GM19351 (cell line): ENCODE measurements at regions not wholly inside any gene's neighbourhood (a gene's known extent, or its start where the extent isn't known, plus 50 kb on each side); places are given as distances from the start of the nearest gene placed in this dataset.
"Not testable (repeated sequence)": the region's sequence is repeated elsewhere in the genome, so short reads cannot be mapped to it uniquely, and the experiment has no call there.

ENCODE experiments used
- ATAC-seq: cut with Tn5 transposase; IDR thresholded peaks from one replicate; pipeline ENCODE4 v1.9.1; 2021; ENCODE audit warnings: mild to moderate bottlenecking, moderate library complexity; ENCODE audit not compliant: unreplicated experiment

DNA sequence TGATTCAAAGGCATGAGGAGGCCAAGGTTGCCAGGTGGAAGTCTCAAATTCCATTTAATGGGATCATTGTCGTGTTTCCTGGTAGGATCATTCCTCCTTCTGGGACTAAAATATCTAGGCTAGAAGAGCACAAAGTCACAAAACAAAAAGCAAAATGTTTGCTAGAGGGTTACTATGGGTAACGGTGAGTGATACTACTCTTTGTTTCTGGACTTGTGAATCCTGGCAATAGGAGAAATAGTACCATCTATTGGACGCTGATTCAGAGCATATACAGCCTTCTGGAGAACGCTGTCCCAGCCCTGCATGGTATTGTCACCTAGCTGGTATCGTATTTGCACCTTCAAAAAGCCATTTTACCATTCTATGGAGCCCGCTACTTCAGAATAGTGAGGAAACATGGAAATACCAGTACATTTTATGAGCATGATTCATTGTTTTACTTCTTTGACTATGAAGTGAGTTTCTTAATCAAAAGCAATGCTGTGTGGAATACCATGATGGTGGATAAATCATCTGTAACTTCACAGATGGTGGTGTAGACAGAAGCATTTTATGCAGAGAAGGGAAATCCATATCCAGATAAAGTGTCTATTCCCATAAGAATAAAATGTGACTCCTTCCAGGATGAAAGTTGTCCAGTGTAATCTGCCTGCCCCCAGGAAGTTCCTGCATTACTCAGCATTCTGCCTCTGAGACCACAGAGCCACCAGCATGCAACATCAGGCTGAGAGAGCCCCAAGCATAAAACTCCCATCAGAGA, 361.0 kb downstream of the ETV1 start:
- ATAC-seq: no peak

DNA sequence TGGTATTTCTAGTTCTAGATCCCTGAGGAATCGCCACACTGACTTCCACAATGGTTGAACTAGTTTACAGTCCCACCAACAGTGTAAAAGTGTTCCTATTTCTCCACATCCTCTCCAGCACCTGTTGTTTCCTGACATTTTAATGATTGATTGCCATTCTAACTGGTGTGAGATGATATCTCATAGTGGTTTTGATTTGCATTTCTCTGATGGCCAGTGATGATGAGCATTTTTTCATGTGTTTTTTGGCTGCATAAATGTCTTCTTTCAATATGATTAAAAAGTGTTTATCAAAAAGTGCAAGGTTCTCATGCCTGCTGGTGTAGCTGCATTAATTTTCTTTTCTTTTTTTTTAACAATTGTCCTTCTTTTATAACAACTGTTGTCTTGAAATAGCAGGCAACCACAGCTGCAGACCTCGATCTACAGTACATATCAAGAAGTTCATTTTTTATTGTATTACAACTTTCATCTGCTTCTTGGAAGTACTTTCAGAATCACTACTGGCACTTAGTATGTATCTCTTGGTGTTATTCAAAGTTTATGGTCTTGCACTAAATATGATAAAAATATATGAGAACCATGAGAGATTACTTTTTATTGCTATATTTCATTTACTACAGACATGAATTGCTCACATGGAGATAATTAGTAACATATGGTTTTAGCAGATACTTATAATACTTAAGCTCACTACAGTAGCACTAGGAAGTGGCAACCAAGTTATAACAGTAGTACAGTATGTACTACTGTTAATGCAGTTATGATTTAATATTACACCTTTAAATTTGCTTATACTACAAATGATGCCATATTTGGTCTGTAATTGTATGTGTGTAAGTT, 358.0 kb downstream of the ETV1 start:
- not testable (repeated sequence) for ATAC-seq

DNA sequence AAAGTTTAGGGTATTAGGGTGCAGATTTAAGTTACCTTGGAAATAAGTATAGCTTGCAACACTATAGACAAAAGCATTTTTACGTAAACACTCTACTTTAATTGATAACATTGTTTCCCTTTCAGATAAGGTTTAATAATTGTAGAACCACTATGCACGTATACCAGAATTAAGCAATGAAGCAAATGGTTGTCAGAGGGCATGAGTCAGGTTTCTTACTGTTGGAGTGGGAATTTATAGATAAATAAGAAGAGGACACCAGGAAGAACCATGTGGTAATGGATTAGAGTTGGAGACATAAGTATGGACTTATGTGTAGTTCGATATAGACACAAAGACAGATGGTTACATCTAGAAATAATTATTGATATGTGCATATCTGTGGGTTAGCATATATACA, 355.6 kb downstream of the ETV1 start:
- no peak for ATAC-seq

DNA sequence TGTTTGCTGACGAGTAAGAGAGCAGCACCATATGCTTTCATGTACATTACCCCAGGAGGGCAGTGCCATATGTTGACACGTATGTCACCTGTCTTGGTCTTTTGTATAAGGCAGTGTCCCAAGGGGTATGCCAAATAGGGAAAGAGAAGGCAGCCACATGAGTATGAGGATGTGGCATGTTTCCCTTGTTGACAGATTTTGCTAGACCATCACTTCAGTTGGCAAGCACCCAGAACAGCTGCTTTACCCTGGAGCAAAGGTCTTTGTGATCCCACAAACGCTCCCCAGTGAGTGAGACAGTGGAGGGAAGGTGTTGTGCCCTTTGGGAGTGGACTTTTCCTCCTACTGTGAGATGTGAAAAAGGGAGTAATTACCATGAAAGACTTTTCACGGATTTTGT, 350.1 kb downstream of the ETV1 start:
- no peak for ATAC-seq

DNA sequence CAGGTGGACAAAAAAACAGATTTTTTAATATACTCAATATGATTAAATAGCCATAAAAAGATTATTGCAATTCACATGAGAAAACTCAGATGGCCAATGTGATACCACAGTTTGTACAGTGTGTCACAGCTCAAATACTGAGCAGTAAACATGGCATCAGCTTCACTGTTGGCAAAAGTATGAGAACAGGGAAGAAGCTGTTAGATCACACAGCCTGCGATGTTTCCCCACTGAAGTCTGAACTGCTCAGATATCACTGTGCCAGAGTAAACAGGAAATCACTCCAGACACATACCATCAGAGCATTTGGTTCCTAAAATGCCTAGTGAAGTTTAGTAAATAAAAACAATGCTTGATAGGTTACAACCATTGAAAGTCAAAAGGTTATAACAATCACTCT, 347.8 kb downstream of the ETV1 start:
- ATAC-seq: no peak

DNA sequence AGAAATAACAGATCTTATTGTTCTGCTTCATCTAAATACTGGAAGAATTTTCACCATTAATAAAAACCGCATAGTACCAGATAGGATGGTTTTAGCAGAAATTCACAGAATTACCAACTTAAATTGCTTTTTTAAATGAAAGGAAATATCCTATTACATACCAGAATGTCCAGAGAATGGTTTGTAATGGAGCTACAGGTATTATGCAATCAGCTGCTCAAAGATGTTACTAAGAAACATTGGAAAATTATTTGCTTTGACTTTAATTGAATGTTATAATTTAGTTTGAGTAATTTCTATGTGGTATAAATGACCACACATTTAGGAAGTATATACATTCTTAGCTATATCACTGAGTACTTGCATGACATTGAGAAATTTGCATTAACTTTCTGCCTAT, 338.3 kb downstream of the ETV1 start:
- no peak for ATAC-seq

DNA sequence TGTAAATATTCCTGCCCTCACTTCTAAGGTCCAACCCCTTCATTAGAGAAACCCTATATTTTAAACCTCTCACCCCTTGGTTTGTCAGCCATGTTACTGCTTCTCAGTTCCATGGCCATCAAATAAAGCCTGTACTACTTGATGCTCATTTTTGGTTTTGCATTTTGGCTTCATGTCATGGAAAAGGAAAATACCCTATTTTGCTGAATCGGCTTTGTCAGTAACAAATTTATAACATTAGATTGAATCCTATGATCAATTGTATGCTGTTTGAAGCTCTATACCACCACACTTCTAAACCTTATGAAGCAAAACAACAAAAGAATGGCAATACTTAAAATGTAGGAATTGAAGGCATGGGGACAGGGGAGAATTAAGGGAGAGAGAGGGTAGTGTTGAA, 333.1 kb downstream of the ETV1 start:
- no peak for ATAC-seq

DNA sequence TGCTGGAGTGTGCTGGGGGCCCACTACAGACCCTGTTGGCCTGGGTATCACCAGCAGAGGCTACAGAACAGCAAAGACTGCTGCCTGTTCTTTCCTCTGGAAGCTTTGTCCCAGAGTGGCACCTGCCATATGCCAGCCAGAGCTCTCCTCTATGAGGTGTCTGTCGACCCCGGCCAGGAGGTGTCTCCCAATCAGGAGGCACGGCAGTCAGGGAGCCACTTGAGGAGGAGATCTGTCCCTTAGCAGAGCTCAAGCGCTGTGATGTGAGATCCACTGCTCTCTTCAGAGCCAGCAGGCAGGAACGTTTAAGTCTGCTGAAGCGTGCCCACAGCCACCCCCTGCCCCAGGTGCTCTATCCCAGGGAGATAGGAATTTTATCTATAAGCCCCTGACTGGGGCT, 316.2 kb downstream of the ETV1 start:
- no peak for ATAC-seq

DNA sequence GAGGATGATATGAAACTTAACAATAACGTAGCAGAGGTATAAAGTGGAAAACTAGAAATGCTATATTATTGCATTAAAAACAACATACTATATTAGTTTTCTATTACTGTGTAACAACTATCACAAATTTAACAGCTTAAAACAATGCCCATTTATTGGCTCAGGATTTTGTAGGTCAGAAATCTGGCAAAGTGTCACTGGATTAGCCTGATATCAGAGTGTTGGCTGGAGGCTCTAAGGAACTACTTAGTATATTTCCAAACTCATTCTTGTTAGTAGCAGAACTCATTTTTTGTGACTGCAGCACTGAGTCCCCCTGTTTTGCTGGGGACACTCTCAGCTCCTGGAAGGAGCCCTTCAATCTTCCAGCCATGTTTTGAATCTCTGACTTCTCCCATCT, 306.8 kb downstream of the ETV1 start:
- ATAC-seq: no peak

DNA sequence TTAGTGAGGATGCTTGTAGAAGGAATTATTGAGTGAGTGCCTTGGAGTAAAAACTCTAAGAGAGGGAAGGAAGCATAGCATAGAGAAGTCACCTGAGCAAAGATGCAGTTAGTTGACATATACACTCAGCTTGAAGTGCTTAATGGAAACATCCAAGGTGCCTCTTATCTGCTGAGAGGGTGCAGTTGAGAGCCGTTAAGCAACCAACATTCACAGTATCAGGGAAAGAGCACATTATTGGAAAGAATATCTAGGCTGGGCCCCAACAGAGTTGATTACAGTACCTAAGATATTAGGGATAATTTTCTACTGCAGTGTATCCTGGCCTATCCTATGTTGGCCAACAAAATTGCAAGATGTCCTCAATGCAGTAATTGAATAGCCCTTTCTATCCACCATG, 302.0 kb downstream of the ETV1 start:
- no peak for ATAC-seq

DNA sequence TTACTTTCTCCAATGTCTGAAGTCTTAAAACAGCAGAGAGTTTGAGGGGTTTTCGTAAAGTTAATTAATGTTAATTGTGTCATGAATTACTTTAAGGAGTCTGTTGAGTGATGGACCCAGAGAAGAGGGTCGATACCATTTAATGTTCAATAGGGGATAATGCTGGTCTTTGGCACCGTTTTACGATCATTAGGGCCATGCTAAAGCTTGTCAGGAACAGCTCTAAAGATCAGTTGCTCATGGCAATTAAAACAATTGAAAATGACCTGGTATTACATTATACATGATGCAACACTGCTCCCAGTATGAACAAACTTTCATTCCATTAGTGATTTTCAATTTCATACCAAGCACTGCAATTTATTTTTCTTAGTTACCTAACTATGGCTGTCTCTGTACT, 296.9 kb downstream of the ETV1 start:
- ATAC-seq: no peak

DNA sequence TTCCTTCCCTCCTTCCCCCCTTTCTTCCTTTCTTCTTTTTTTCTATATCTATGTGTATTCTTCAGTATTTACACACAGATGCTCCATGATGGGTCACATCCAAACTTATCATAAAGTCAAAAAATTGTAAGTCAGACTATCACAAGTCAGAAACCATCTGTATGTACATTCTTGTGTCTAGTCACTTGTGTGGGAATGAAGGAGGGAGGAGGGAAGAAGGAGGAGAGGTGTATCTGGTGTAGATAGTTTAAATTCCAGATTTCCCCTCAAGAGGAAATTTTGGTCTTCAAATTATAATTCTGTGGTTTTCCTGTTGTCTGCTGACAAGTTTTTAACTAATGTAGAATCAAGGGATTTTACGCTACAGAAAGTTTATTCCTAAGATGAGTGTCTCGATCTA, 287.2 kb downstream of the ETV1 start:
- no peak for ATAC-seq

DNA sequence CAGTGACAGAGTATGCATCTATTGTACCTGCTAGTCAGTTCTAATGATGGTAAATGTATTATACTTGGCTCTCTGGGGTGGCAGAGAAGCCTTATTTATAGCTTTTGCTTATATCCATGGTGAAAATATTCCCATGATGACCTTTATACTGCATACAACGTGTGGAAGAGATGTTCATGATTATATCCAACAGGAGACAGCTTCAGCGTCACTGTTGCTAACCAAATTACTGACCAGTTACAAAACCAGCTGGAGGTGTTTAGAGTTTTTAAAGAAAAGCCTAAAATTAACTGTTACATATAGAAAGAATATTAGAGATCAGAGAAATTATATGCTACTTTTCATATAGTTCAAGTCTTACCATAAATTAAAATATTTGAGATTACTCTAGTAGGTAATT, 280.8 kb downstream of the ETV1 start:
- ATAC-seq: no peak

DNA sequence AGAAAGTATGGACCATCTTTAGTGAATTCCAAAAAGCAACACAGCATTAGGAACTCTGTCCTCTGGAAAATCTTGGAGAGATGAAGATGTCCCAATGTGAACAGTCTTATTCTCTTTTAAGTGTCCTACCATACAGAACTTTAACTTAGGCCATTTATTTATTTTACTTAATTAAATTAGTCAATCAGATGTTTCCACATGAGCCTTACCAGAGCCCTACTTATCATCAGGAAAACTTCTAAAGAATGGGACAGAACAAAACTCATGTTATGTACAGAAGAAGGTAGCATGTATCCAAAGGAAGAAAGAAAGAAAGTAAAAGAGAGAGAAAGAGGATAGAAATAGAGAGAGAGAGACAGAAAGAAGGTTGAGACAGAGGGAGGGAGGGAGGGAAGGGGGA, 276.4 kb downstream of the ETV1 start:
- no peak for ATAC-seq

DNA sequence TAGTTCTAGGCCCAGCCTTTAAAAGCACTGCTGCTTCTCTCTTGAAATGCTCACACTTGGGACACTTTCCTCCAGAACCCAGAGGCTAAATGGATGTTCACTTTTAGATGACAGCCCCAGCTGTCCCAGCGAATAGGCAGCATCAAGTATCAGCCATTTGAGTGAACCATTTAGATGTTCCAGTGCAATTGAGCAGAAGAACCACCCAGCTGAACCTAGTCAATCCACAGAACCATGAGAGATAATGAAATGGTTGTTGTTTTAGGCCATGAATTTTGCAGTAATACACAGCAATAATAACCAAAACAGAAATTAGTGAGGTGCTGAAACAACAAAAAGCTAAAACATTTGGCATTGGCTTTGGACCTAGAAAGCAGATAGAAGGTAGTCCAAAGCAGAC, 273.9 kb downstream of the ETV1 start:
- no peak for ATAC-seq

DNA sequence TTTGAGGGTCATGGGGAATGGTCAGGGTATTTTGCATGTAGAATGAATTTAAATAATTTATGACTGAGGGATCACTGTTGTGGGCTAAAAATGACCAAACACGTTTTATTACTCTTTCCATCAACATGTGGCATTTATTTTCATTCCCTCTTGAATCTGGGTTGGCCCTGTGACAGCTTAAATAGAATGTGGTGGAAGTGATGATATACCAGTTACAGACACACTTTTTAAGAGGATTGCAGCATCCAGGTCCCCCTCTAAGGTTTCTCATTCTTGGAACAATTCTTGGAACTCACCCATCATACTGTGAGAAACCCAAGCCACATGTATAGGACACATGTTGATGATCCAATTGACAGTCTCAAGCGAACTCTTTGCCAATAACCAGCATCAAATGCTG, 272.4 kb downstream of the ETV1 start:
- no peak for ATAC-seq

DNA sequence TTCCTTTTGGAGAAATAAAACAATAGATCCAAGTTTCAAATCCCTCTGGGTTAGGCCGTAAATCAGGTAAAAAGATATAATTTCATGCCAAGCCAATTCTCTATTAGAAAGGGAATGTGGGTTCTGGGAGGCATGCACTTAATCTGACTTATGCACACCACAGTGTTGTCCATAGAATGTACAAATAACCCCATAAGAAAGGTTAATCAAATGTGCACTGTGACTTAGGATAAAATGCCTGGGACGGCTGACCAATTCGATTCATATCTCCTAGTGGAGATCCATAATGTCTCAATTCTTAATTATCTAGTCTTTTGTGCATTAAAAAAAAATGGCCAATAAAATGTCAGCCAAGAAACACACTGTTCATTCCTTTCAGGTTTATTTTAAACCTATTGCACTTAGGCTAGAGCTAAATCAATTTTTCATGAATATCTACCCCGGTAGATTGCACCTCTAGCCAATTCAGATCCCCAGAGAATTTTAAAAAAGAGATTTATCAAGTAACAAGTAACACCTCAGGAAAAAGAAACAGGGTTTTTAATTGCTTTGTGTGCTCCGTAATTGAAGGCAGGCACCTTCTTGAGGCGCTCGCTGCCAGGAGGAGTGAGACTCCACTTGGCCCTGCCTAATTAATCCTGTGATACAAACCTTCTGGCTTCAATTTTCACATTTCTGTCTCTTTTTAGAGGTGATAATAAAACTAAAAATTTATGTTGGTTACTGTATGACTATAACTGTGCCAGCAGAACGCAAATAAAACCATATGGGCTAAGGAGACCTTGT, 265.1 kb downstream of the ETV1 start:
- no peak for ATAC-seq

DNA sequence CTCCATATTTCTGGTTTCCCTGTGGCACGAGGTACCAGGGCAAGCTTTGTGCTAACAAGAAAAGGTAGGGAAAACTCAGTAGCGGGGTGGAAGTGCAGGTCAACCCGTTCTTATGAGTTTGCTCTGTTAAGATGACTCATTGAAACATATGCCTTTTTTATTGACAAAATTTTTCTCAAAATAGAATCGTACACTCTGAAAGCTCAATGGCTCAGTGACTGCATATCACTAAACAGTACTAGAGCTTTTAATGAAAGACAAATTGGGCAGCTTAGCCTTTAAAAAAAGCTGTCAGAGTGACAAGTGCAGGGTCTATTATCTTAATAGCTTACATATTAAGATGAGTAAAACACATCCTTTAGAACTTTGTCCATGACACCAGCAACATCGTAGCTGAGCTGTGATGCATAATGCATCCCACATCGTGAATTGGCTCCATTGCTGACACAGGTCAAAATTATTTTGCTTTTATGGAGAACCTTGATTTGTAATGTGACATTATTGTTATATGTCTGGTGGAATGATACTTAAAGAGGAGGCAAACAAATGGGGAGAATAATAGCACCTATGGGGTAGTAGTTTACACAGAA, 264.4 kb downstream of the ETV1 start:
- ATAC-seq: no peak

DNA sequence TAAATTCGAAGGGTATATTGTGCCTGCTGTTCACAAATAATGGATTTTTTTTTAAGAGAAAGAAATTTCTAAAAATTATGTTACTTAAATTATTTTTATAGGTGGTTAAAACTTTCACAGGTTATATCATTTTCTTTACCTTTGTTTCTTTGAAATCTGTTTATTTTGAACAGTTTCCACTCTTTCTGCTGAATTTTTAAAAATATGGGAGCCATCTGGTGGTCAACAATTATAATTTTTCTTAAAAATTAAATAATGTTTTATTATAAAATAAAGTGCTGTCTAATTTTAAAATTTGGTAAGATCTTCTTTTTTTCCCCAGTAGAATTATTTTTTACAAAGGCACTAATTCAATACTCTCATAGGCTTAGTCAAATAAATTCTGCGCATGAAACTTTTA, 263.9 kb downstream of the ETV1 start:
- no peak for ATAC-seq

DNA sequence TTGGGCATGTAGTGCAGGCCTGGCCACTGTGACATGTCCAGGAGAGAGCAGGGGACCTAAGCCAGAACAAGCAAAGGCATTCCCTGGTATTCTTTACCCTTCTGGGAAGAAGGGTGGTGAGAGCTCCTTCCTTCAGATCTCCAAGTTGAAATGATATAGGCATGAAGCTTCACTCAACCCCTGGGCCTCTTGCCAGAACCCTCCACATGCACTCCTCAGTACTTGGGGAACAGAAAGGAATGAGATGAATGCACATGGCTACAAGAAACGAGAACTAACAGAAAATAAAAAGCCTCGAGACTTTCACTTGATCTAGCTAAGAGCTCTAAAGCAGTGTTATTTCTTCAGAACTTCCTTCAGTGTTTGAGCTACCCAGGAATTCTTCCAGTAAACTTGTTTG, 262.2 kb downstream of the ETV1 start:
- no peak for ATAC-seq

DNA sequence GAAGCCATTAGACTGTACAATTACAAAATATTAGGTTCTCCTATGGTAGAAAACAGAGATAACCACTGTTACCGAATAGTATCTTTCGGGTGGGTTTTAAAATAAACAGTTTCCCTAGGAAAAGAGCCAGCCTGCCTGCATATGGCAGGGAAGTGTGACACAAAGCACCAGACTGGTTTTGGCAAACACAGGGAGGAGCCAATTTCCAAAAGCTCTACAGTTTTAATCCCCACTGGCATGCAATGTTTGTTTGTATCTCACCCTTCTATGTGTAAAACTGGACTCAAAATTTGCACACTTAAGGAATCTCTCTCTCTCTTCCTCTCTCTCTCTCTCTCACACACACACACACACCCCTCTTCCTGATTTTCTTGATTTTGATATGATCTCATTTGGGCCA, 261.7 kb downstream of the ETV1 start:
- ATAC-seq: no peak
